OCI-LY1 (cell line): ENCODE measurements at regions not wholly inside any gene's neighbourhood (a gene's known extent, or its start where the extent isn't known, plus 50 kb on each side); places are given as distances from the start of the nearest gene placed in this dataset.
"Not testable (repeated sequence)": the region's sequence is repeated elsewhere in the genome, so short reads cannot be mapped to it uniquely, and the experiment has no call there.

Source experiments
- EZH2 ChIP-seq: fragments of 200-600 bp; sonication (generic), shearing (Covaris generic); IDR thresholded peaks from 2 replicates; pipeline ENCODE4 v1.8.0; 2017; ENCODE audit warnings: borderline replicate concordance, mixed run types, mild to moderate bottlenecking, antibody characterized with exemption, low read length, moderate library complexity, mixed read lengths
- TF ChIP-seq, protein P1 (sequence below): fragments of 200-600 bp; sonication (generic), shearing (Covaris generic); IDR thresholded peaks from 2 replicates; pipeline ENCODE4 v1.5.1; 2017; ENCODE audit warnings: mild to moderate bottlenecking, antibody characterized with exemption, low read length, moderate library complexity, mixed read lengths

DNA sequence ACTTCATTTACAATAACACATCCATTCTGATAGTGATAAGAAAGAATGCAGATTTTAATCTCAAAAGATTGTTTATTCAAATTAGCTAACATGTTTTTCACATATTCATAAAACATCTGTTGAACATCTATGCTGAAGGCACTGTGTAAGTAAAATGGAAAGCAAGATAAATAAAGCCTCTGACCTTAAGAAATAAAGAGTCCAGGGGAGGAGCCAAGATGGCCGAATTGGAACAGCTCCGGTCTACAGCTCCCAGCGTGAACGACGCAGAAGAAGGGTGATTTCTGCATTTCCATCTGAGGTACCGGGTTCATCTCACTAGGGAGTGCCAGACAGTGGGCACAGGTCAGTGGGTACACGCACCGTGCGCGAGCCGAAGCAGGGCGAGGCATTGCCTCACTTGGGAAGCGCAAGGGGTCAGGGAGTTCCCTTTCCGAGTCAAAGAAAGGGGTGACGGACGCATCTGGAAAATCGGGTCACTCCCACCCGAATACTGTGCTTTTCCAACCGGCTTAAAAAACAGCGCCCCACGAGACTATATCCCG lies 336.5 kb downstream of the CETN3 start:
- TF ChIP-seq, protein P1, sequence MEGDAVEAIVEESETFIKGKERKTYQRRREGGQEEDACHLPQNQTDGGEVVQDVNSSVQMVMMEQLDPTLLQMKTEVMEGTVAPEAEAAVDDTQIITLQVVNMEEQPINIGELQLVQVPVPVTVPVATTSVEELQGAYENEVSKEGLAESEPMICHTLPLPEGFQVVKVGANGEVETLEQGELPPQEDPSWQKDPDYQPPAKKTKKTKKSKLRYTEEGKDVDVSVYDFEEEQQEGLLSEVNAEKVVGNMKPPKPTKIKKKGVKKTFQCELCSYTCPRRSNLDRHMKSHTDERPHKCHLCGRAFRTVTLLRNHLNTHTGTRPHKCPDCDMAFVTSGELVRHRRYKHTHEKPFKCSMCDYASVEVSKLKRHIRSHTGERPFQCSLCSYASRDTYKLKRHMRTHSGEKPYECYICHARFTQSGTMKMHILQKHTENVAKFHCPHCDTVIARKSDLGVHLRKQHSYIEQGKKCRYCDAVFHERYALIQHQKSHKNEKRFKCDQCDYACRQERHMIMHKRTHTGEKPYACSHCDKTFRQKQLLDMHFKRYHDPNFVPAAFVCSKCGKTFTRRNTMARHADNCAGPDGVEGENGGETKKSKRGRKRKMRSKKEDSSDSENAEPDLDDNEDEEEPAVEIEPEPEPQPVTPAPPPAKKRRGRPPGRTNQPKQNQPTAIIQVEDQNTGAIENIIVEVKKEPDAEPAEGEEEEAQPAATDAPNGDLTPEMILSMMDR = not testable (repeated sequence)
- TF ChIP-seq EZH2 = not testable (repeated sequence)
